WTC11 (cell line): ENCODE measurements at regions not wholly inside any gene's neighbourhood (a gene's known extent, or its start where the extent isn't known, plus 50 kb on each side); places are given as distances from the start of the nearest gene placed in this dataset.

Experiments
- CREB1 ChIP-seq: sonication (generic); formaldehyde crosslinking; IDR thresholded peaks from 2 replicates; pipeline ENCODE4 v1.8.0; 2023; ENCODE audit warnings: mild to moderate bottlenecking, missing genetic modification reagents
- CTCF ChIP-seq: fragments of 200-600 bp; IDR thresholded peaks from 2 replicates; pipeline ENCODE4 v1.8.0; 2022; ENCODE audit warnings: antibody characterized with exemption
- E2F5 ChIP-seq: sonication (generic); formaldehyde crosslinking; IDR thresholded peaks from 2 replicates; pipeline ENCODE4 v1.8.1; 2022; ENCODE audit warnings: mild to moderate bottlenecking, moderate library complexity, missing genetic modification reagents
- JUN ChIP-seq: sonication (generic); formaldehyde crosslinking; IDR thresholded peaks from 2 replicates; pipeline ENCODE4 v1.8.0; 2023; ENCODE audit warnings: mild to moderate bottlenecking, missing genetic modification reagents
- NR2C2 ChIP-seq: sonication (generic); formaldehyde crosslinking; IDR thresholded peaks from 2 replicates; pipeline ENCODE4 v1.8.0; 2022; ENCODE audit warnings: mild to moderate bottlenecking, missing genetic modification reagents
- SMAD3 ChIP-seq: sonication (generic); formaldehyde crosslinking; IDR thresholded peaks from 2 replicates; pipeline ENCODE4 v1.8.0; 2022; ENCODE audit warnings: missing genetic modification reagents, mild to moderate bottlenecking, borderline replicate concordance
- ZBTB21 ChIP-seq: sonication (generic); formaldehyde crosslinking; IDR thresholded peaks from 2 replicates; pipeline ENCODE4 v1.8.1; 2023; ENCODE audit warnings: mild to moderate bottlenecking, missing genetic modification reagents, borderline replicate concordance

GRCh38 chrX:69000877-69001276 is 164.4 kb downstream of the PJA1 start:
- TF ChIP-seq CTCF (no peak), CREB1 (CRISPR knock-in tag) (no peak), E2F5 (CRISPR knock-in tag) (no peak), ZBTB21 (CRISPR knock-in tag) (no peak), SMAD3 (CRISPR knock-in tag) (no peak), JUN (CRISPR knock-in tag) (no peak), NR2C2 (CRISPR knock-in tag) (no peak)
